Peyer's patch (tissue), 4 donors: ENCODE measurements at regions not wholly inside any gene's neighbourhood (a gene's known extent, or its start where the extent isn't known, plus 50 kb on each side); places are given as distances from the start of the nearest gene placed in this dataset.
"Not testable (repeated sequence)": the region's sequence is repeated elsewhere in the genome, so short reads cannot be mapped to it uniquely, and the experiment has no call there.

ENCODE experiments used
- POLR2A ChIP-seq, 2 donors: fragments of 450-650 bp; IDR thresholded peaks; one replicate each; pipeline ENCODE4 v1.5.1; 2017; ENCODE audit warnings: antibody characterized with exemption in 2 of 2, mild to moderate bottlenecking in 2 of 2, moderate library complexity in 2 of 2
- TF ChIP-seq, protein P1 (sequence below), 6 experiments: fragments of 450-650 bp in 4 of 6; fragments of 200-600 bp in 2 of 6; sonication (generic) in 1 of 6; IDR thresholded peaks; one replicate each; pipeline ENCODE4 v1.5.1; 2017 to 2019; ENCODE audit warnings: antibody characterized with exemption in 6 of 6, mild to moderate bottlenecking in 3 of 6, moderate library complexity in 1 of 6

DNA sequence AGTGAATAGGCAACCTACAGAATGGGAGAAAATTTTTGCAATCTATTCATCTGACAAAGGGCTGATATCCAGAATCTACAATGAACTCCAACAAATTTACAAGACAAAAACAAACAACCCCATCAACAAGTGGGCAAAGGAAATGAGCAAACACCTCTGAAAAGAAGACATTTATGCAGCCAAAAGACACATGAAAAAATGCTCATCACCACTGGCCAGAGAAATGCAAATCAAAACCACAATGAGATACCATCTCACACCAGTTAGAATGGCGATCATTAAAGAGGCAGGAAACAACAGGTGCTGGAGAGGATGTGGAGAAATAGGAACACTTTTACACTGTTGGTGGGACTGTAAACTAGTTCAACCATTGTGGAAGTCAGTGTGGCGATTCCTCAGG lies 114.0 kb upstream of the ROPN1B start:
- TF ChIP-seq, protein P1, sequence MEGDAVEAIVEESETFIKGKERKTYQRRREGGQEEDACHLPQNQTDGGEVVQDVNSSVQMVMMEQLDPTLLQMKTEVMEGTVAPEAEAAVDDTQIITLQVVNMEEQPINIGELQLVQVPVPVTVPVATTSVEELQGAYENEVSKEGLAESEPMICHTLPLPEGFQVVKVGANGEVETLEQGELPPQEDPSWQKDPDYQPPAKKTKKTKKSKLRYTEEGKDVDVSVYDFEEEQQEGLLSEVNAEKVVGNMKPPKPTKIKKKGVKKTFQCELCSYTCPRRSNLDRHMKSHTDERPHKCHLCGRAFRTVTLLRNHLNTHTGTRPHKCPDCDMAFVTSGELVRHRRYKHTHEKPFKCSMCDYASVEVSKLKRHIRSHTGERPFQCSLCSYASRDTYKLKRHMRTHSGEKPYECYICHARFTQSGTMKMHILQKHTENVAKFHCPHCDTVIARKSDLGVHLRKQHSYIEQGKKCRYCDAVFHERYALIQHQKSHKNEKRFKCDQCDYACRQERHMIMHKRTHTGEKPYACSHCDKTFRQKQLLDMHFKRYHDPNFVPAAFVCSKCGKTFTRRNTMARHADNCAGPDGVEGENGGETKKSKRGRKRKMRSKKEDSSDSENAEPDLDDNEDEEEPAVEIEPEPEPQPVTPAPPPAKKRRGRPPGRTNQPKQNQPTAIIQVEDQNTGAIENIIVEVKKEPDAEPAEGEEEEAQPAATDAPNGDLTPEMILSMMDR (IDR thresholded peaks at IDR 0.05): not testable (repeated sequence)
- TF ChIP-seq POLR2A (IDR thresholded peaks at IDR 0.05): not testable (repeated sequence)
